LNCaP clone FGC (cell line): ENCODE measurements at regions not wholly inside any gene's neighbourhood (a gene's known extent, or its start where the extent isn't known, plus 50 kb on each side); places are given as distances from the start of the nearest gene placed in this dataset.

Experiments used
- DNase-seq: peaks from one replicate; pipeline ENCODE4 v3.0.0-alpha.2; 2011; ENCODE audit warnings: low read depth
- H3K4me3 ChIP-seq: 2 replicates; pipeline ENCODE4 v1.5.1; 2011; ENCODE audit warnings: mild to moderate bottlenecking, low read depth, low read length, control low read depth
- CTCF ChIP-seq: IDR thresholded peaks from 2 replicates; pipeline ENCODE4 v1.5.1; 2012; ENCODE audit warnings: mild to moderate bottlenecking; ENCODE audit not compliant: control insufficient read depth, insufficient read depth; ENCODE audit errors: extremely low read depth

GRCh38 chr5:123835421-123835820 lies 323.4 kb downstream of the CSNK1G3 start:
- no peak for TF ChIP-seq CTCF
- H3K4me3 ChIP-seq = no peak overlapping the region
- DNase-seq = peak; percentile 13

- DNase-seq = no peak
- no peak for TF ChIP-seq CTCF
- no peak overlapping the region for H3K4me3 ChIP-seq
Observed at GRCh38 chr5:123830575-123830974, 318.6 kb downstream of the CSNK1G3 start.

DNA sequence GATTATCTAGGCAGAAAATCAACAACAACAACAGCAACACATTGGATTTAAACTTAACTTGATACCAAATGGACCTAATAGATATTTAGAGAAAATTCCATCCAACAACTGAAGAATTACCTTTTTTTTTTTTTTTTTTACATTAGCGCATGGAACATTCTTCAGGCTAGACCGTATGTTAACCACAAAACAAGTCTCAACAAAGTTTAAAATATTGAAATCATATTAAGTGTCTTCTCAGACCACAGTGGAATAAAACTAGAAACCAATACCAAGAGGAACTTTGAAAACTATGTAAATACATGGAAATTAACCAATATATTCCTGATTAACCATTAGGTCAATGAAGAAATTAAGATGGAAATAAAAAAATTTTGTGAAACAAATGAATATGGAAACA lies 315.8 kb downstream of the CSNK1G3 start:
- no peak for DNase-seq
- H3K4me3 ChIP-seq = no peak overlapping the region
- TF ChIP-seq CTCF = no peak

DNA sequence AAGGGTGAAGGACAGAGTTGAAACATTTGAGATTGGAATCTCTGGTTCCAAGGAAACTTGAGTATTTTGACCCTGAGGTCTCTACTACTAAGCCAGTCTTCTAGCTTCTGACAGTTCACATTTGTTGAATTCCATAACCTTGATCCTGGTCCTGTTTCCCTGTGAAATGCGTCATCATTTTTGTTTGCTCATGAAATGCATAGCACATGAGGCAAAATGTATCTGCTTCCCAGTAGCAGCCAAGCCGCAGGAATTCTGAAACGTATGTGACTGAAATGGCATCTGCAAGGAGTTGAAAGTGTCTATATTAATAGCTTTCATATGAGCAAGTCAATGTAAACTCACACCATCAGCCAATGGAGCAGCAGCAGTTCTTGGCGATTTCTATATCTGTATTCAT lies 307.9 kb downstream of the CSNK1G3 start:
- TF ChIP-seq CTCF = no peak
- no peak overlapping the region for H3K4me3 ChIP-seq
- DNase-seq = no peak

DNA sequence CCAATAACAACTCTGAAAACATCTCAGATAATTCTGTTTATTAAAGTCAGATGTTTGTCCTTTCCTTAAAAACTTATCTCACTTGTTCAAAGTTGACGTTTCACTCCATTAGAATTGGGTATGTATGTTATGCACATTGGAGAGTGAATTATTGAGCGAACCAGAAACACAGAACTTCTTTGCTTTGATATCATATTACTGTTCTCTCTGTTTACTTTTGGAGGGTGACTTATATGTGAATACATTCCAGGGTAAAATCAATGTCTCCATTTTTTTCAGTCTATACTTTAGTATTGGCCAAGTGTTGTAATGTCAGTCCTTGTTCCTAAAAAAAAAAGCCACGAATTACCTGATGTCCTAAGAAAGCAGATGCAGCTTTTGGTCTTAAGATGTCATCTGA lies 307.4 kb downstream of the CSNK1G3 start:
- no peak overlapping the region for H3K4me3 ChIP-seq
- DNase-seq = no peak
- no peak for TF ChIP-seq CTCF

- no peak overlapping the region for H3K4me3 ChIP-seq
- DNase-seq = no peak
- TF ChIP-seq CTCF = no peak
Observed at GRCh38 chr5:123817267-123817666, 305.3 kb downstream of the CSNK1G3 start.

DNA sequence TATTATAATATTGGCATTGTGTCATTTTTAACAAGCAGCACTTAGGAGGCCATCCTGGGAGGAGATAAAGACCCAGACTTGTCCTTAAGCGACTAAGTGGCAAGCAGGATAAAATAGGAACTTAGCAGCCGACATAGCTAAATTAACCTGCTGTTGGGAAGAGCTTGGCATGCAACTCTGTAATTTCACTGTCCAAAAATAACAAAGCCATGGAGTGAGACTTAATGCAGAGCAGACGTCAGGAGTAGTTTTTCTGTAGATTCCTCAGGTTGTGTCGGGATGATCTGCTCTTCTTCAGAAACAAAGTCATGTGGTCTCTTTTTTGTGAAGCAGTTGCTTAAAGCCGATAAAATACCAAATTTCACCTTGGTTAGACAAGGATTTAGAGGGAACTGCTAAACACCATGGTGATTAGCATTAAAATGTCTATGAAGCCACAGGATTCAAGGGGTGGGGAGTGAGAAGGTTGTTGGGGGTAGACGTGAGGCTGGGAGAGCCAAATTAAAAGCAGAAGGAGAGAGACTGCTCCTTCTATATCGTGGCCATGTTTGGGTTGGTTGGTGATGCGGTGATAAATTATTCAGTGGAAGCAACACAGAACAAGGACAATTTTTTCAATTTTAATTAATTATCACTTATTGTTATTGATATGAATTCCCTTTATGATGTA lies 303.0 kb downstream of the CSNK1G3 start:
- no peak for TF ChIP-seq CTCF
- H3K4me3 ChIP-seq = no peak overlapping the region
- DNase-seq = no peak
